HG03442 (cell line): ENCODE measurements at regions not wholly inside any gene's neighbourhood (a gene's known extent, or its start where the extent isn't known, plus 50 kb on each side); places are given as distances from the start of the nearest gene placed in this dataset.

Experiments
- ATAC-seq: cut with Tn5 transposase; IDR thresholded peaks from one replicate; pipeline ENCODE4 v1.9.1; 2021; ENCODE audit warnings: mild to moderate bottlenecking, moderate library complexity; ENCODE audit not compliant: unreplicated experiment

GRCh38 chr5:61735531-61735930, 403.5 kb downstream of the ZSWIM6 start:
- ATAC-seq = no peak

GRCh38 chr5:61735995-61736394, 403.9 kb downstream of the ZSWIM6 start:
- no peak for ATAC-seq

- ATAC-seq = no peak
These were observed 405.4 kb downstream of the ZSWIM6 start for GRCh38 chr5:61737301-61737963.

- no peak for ATAC-seq
These were observed 405.9 kb downstream of the ZSWIM6 start for GRCh38 chr5:61737964-61738340.

GRCh38 chr5:61738446-61738845, 406.4 kb downstream of the ZSWIM6 start:
- no peak for ATAC-seq

GRCh38 chr5:61744690-61745619, 412.9 kb downstream of the ZSWIM6 start:
- ATAC-seq = no peak

GRCh38 chr5:61746831-61747575, 414.9 kb downstream of the ZSWIM6 start:
- no peak for ATAC-seq

- ATAC-seq = no peak
These were observed 416.1 kb downstream of the ZSWIM6 start for GRCh38 chr5:61748121-61748520.

- no peak for ATAC-seq
These were observed 416.6 kb downstream of the ZSWIM6 start for GRCh38 chr5:61748651-61749050.

- ATAC-seq = no peak
These were observed 420.5 kb downstream of the ZSWIM6 start for GRCh38 chr5:61752588-61752987.

- ATAC-seq = no peak
These were observed 422.7 kb downstream of the ZSWIM6 start for GRCh38 chr5:61754792-61755191.

GRCh38 chr5:61755726-61756222, 423.7 kb downstream of the ZSWIM6 start:
- ATAC-seq = no peak

GRCh38 chr5:61758711-61759110, 426.7 kb downstream of the ZSWIM6 start:
- ATAC-seq = no peak

- no peak for ATAC-seq
These were observed 433.4 kb downstream of the ZSWIM6 start for GRCh38 chr5:61765471-61765870.

GRCh38 chr5:61766141-61766540, 434.1 kb downstream of the ZSWIM6 start:
- ATAC-seq = no peak

GRCh38 chr5:61767231-61768080, 435.4 kb downstream of the ZSWIM6 start:
- no peak for ATAC-seq

- ATAC-seq = peak; percentile 98
These were observed 436.7 kb downstream of the ZSWIM6 start for GRCh38 chr5:61768692-61769281.

- ATAC-seq = no peak
These were observed 439.0 kb downstream of the ZSWIM6 start for GRCh38 chr5:61771062-61771461.

GRCh38 chr5:61771808-61772207, 439.8 kb downstream of the ZSWIM6 start:
- no peak for ATAC-seq

- ATAC-seq = no peak
These were observed 443.8 kb downstream of the ZSWIM6 start for GRCh38 chr5:61775901-61776300.
